ENCODE measurements at regions not wholly inside any gene's neighbourhood (a gene's known extent, or its start where the extent isn't known, plus 50 kb on each side); places are given as distances from the start of the nearest gene placed in this dataset.

GRCh38 chr6:17035257-17036064 lies 66.4 kb upstream of the STMND1 start:
- H3K9me3 ChIP-seq (ENCODE audit: control insufficient read depth in 2 of 2, low read length in 2 of 2): no peaks in the 10 kb centered on the region
- H3K36me3 Mint-ChIP-seq: no peaks in the 10 kb centered on the region
- H3K4me3 ChIP-seq (ENCODE audit: low read depth, low read length): no peak overlapping the region
- no peak overlapping the region for H3K27ac ChIP-seq (ENCODE audit: insufficient read depth, low read length, poor library complexity, severe bottlenecking)
- H3K4me3 Mint-ChIP-seq: no peak overlapping the region
- no peak for ATAC-seq (ENCODE audit: low read depth in 2 of 2)
- no peaks in the 10 kb centered on the region for H3K4me1 ChIP-seq (ENCODE audit: control insufficient read depth, insufficient read depth, low read length, poor library complexity, severe bottlenecking)
- no peaks in the 10 kb centered on the region for H3K4me1 Mint-ChIP-seq
- DNase-seq: no peak
- no peak overlapping the region for H3K27ac Mint-ChIP-seq
- no peaks in the 10 kb centered on the region for H3K36me3 ChIP-seq (ENCODE audit: control insufficient read depth, insufficient read depth, low read length)
- H3K27me3 ChIP-seq (ENCODE audit: control insufficient read depth, insufficient read depth, low read length): no peaks in the 10 kb centered on the region
- peaks cover 0 to 3% (median 0%) of the 10 kb centered on the region in 7 donors for H3K9me3 Mint-ChIP-seq
- H3K27me3 Mint-ChIP-seq: no peaks in the 10 kb centered on the region

- Histone ChIP-seq H3K27ac (ENCODE audit: insufficient read depth, low read length, poor library complexity, severe bottlenecking) (no peak overlapping the region), H3K4me1 (ENCODE audit: control insufficient read depth, insufficient read depth, low read length, poor library complexity, severe bottlenecking) (no peaks in the 10 kb centered on the region), H3K27me3 (ENCODE audit: control insufficient read depth, insufficient read depth, low read length) (no peaks in the 10 kb centered on the region), H3K9me3 (ENCODE audit: control insufficient read depth in 2 of 2, low read length in 2 of 2) (no peaks in the 10 kb centered on the region), H3K4me3 (ENCODE audit: low read depth, low read length) (no peak overlapping the region), H3K36me3 (ENCODE audit: control insufficient read depth, insufficient read depth, low read length) (no peaks in the 10 kb centered on the region)
- Mint-ChIP-seq H3K27me3 (peaks cover 8% of the 10 kb centered on the region), H3K36me3 (no peaks in the 10 kb centered on the region), H3K9me3 (peaks cover 0 to 2% (median 0%) of the 10 kb centered on the region in 7 donors), H3K27ac (no peak overlapping the region), H3K4me1 (no peaks in the 10 kb centered on the region), H3K4me3 (no peak overlapping the region)
- ATAC-seq (ENCODE audit: low read depth in 2 of 2) (no peak), DNase-seq (no peak)
Measured at GRCh38 chr6:17033746-17034145, 68.1 kb upstream of the STMND1 start.

- no peak for ATAC-seq (ENCODE audit: low read depth in 2 of 2)
- Histone ChIP-seq H3K27ac (ENCODE audit: insufficient read depth, low read length, poor library complexity, severe bottlenecking) (no peak overlapping the region), H3K4me3 (ENCODE audit: low read depth, low read length) (no peak overlapping the region), H3K9me3 (ENCODE audit: control insufficient read depth in 2 of 2, low read length in 2 of 2) (no peaks in the 10 kb centered on the region), H3K27me3 (ENCODE audit: control insufficient read depth, insufficient read depth, low read length) (no peaks in the 10 kb centered on the region), H3K4me1 (ENCODE audit: control insufficient read depth, insufficient read depth, low read length, poor library complexity, severe bottlenecking) (no peaks in the 10 kb centered on the region), H3K36me3 (ENCODE audit: control insufficient read depth, insufficient read depth, low read length) (no peaks in the 10 kb centered on the region)
- Mint-ChIP-seq H3K27me3 (peaks cover 11% of the 10 kb centered on the region), H3K4me3 (no peak overlapping the region), H3K9me3 (peaks cover 0 to 3% (median under 1%) of the 10 kb centered on the region in 7 donors), H3K4me1 (no peaks in the 10 kb centered on the region), H3K27ac (no peak overlapping the region), H3K36me3 (no peaks in the 10 kb centered on the region)
- no peak for DNase-seq
Measured at GRCh38 chr6:17032988-17033634, 68.7 kb upstream of the STMND1 start.

- Histone ChIP-seq H3K27me3 (ENCODE audit: control insufficient read depth, insufficient read depth, low read length) (no peaks in the 10 kb centered on the region), H3K27ac (ENCODE audit: insufficient read depth, low read length, poor library complexity, severe bottlenecking) (no peak overlapping the region)
Measured at GRCh38 chr6:17032590-17032987, 69.3 kb upstream of the STMND1 start.

GRCh38 chr6:17031961-17032360 lies 69.9 kb upstream of the STMND1 start:
- no peaks in the 10 kb centered on the region for H3K4me1 Mint-ChIP-seq
- no peak overlapping the region for H3K27ac ChIP-seq (ENCODE audit: insufficient read depth, low read length, poor library complexity, severe bottlenecking)
- H3K27ac Mint-ChIP-seq: no peak overlapping the region
- no peak overlapping the region for H3K4me3 ChIP-seq (ENCODE audit: low read depth, low read length)
- DNase-seq: no peak
- H3K27me3 ChIP-seq (ENCODE audit: control insufficient read depth, insufficient read depth, low read length): no peaks in the 10 kb centered on the region
- H3K4me3 Mint-ChIP-seq: no peak overlapping the region
- no peaks in the 10 kb centered on the region for H3K36me3 Mint-ChIP-seq
- H3K4me1 ChIP-seq (ENCODE audit: control insufficient read depth, insufficient read depth, low read length, poor library complexity, severe bottlenecking): no peaks in the 10 kb centered on the region
- H3K9me3 Mint-ChIP-seq: peaks cover 0 to 5% (median 3%) of the 10 kb centered on the region in 7 donors
- no peaks in the 10 kb centered on the region for H3K36me3 ChIP-seq (ENCODE audit: control insufficient read depth, insufficient read depth, low read length)
- H3K9me3 ChIP-seq (ENCODE audit: control insufficient read depth in 2 of 2, low read length in 2 of 2): no peaks in the 10 kb centered on the region
- ATAC-seq (ENCODE audit: low read depth in 2 of 2): no peak
- H3K27me3 Mint-ChIP-seq: peaks cover 20% of the 10 kb centered on the region

More at GRCh38 chr6:17032590-17032987, 69.3 kb upstream of the STMND1 start:
- no peak for ATAC-seq (ENCODE audit: low read depth in 2 of 2)
- Histone ChIP-seq H3K4me3 (ENCODE audit: low read depth, low read length) (no peak overlapping the region), H3K4me1 (ENCODE audit: control insufficient read depth, insufficient read depth, low read length, poor library complexity, severe bottlenecking) (no peaks in the 10 kb centered on the region), H3K9me3 (ENCODE audit: control insufficient read depth in 2 of 2, low read length in 2 of 2) (no peaks in the 10 kb centered on the region), H3K36me3 (ENCODE audit: control insufficient read depth, insufficient read depth, low read length) (no peaks in the 10 kb centered on the region)
- Mint-ChIP-seq H3K27ac (peak overlapping the region in 1 of 3 donors; percentile 40), H3K9me3 (peaks cover 0 to 3% (median 2%) of the 10 kb centered on the region in 7 donors), H3K4me1 (no peaks in the 10 kb centered on the region), H3K36me3 (no peaks in the 10 kb centered on the region), H3K4me3 (no peak overlapping the region), H3K27me3 (peaks cover 16% of the 10 kb centered on the region)
- DNase-seq: no peak

GRCh38 chr6:17027441-17027840 lies 74.4 kb upstream of the STMND1 start:
- H3K4me1 Mint-ChIP-seq: no peaks in the 10 kb centered on the region
- Histone ChIP-seq H3K9me3 (ENCODE audit: control insufficient read depth in 2 of 2, low read length in 2 of 2) (peaks cover 2 to 5% of the 10 kb centered on the region in 2 experiments), H3K27ac (ENCODE audit: insufficient read depth, low read length, poor library complexity, severe bottlenecking) (no peak overlapping the region), H3K27me3 (ENCODE audit: control insufficient read depth, insufficient read depth, low read length) (peaks cover 4% of the 10 kb centered on the region), H3K36me3 (ENCODE audit: control insufficient read depth, insufficient read depth, low read length) (no peaks in the 10 kb centered on the region), H3K4me1 (ENCODE audit: control insufficient read depth, insufficient read depth, low read length, poor library complexity, severe bottlenecking) (no peaks in the 10 kb centered on the region), H3K4me3 (ENCODE audit: low read depth, low read length) (no peak overlapping the region)
- no peak for ATAC-seq (ENCODE audit: low read depth in 2 of 2)
- H3K36me3 Mint-ChIP-seq: no peaks in the 10 kb centered on the region
- H3K27me3 Mint-ChIP-seq: peaks cover 33% of the 10 kb centered on the region
- no peak overlapping the region for H3K27ac Mint-ChIP-seq
- DNase-seq: no peak
- H3K4me3 Mint-ChIP-seq: no peak overlapping the region
- peaks cover 2 to 12% (median 6%) of the 10 kb centered on the region in 7 donors for H3K9me3 Mint-ChIP-seq

GRCh38 chr6:17022604-17023003 lies 79.2 kb upstream of the STMND1 start:
- Mint-ChIP-seq H3K36me3 (no peaks in the 10 kb centered on the region), H3K27me3 (peaks cover 33% of the 10 kb centered on the region), H3K9me3 (peaks cover 2 to 9% (median 4%) of the 10 kb centered on the region in 7 donors), H3K4me1 (no peaks in the 10 kb centered on the region), H3K4me3 (no peak overlapping the region), H3K27ac (no peak overlapping the region)
- Histone ChIP-seq H3K27me3 (ENCODE audit: control insufficient read depth, insufficient read depth, low read length) (peaks cover 13% of the 10 kb centered on the region), H3K36me3 (ENCODE audit: control insufficient read depth, insufficient read depth, low read length) (no peaks in the 10 kb centered on the region), H3K9me3 (ENCODE audit: control insufficient read depth in 2 of 2, low read length in 2 of 2) (peaks cover 2 to 5% of the 10 kb centered on the region in 2 experiments), H3K4me1 (ENCODE audit: control insufficient read depth, insufficient read depth, low read length, poor library complexity, severe bottlenecking) (no peaks in the 10 kb centered on the region), H3K27ac (ENCODE audit: insufficient read depth, low read length, poor library complexity, severe bottlenecking) (no peak overlapping the region), H3K4me3 (ENCODE audit: low read depth, low read length) (no peak overlapping the region)
- DNase-seq (no peak), ATAC-seq (ENCODE audit: low read depth in 2 of 2) (no peak)
